GM23338 (cell line): ENCODE measurements at regions not wholly inside any gene's neighbourhood (a gene's known extent, or its start where the extent isn't known, plus 50 kb on each side); places are given as distances from the start of the nearest gene placed in this dataset.

Experiments used
- ATAC-seq: fragments of 200-7000 bp; cut with Tn5 transposase; 3 replicates; pipeline ENCODE4 v1.9.1; 2020
- DNase-seq: peaks from one replicate; pipeline ENCODE4 v3.0.0-alpha.2; 2015; ENCODE audit warnings: low spot score
- H2AFZ ChIP-seq: fragments of 200-600 bp; sonication (generic); 2 replicates; pipeline ENCODE4 v1.8.0; 2016; ENCODE audit warnings: antibody characterized with exemption, mild to moderate bottlenecking, moderate library complexity
- H3F3A ChIP-seq: fragments of 200-600 bp; sonication (generic); replicated peaks from 2 replicates; pipeline ENCODE4 v1.8.0; 2017; ENCODE audit warnings: antibody characterized with exemption, mixed run types, low read depth
- H3K27ac ChIP-seq: fragments of 200-600 bp; sonication (generic); 2 replicates; pipeline ENCODE4 v1.6.1; 2016; ENCODE audit warnings: low read depth
- H3K27me3 ChIP-seq: fragments of 200-600 bp; sonication (generic); 2 replicates; pipeline ENCODE4 v1.8.0; 2016; ENCODE audit warnings: mild to moderate bottlenecking, mixed run types, moderate library complexity; ENCODE audit not compliant: insufficient read depth
- H3K36me3 ChIP-seq: fragments of 200-600 bp; sonication (generic); 2 replicates; pipeline ENCODE4 v1.8.0; 2016; ENCODE audit warnings: mild to moderate bottlenecking; ENCODE audit not compliant: insufficient read depth
- H3K4me1 ChIP-seq: fragments of 200-600 bp; sonication (generic); 2 replicates; pipeline ENCODE4 v1.8.0; 2016; ENCODE audit warnings: mild to moderate bottlenecking, moderate library complexity; ENCODE audit not compliant: insufficient read depth
- H3K4me2 ChIP-seq: fragments of 200-600 bp; sonication (generic); 2 replicates; pipeline ENCODE4 v1.7.1; 2017; ENCODE audit warnings: mixed run types
- H3K4me3 ChIP-seq: fragments of 200-600 bp; sonication (generic); 2 replicates; pipeline ENCODE4 v1.6.1; 2016; ENCODE audit warnings: mixed run types
- H3K79me2 ChIP-seq: fragments of 200-600 bp; sonication (generic); replicated peaks from 2 replicates; pipeline ENCODE4 v1.8.0; 2017; ENCODE audit warnings: mild to moderate bottlenecking; ENCODE audit not compliant: insufficient read depth
- H3K9me2 ChIP-seq: fragments of 200-600 bp; sonication (generic); 2 replicates; pipeline ENCODE4 v1.8.0; 2017; ENCODE audit not compliant: insufficient read depth
- H4K20me1 ChIP-seq: fragments of 200-600 bp; sonication (generic); replicated peaks from 2 replicates; pipeline ENCODE4 v1.8.0; 2017; ENCODE audit warnings: mild to moderate bottlenecking; ENCODE audit not compliant: insufficient read depth
- H3K27ac Mint-ChIP-seq: 2 replicates; pipeline ENCODE4 v1.8.0; 2020; ENCODE audit warnings: inconsistent platforms, mild to moderate bottlenecking, moderate library complexity, mixed read lengths
- H3K27me3 Mint-ChIP-seq: 3 replicates; pipeline ENCODE4 v1.8.0; 2022; ENCODE audit warnings: low read depth, mild to moderate bottlenecking, moderate library complexity, mixed read lengths, inconsistent platforms; ENCODE audit not compliant: insufficient read depth, poor library complexity
- H3K36me3 Mint-ChIP-seq: 3 replicates; pipeline ENCODE4 v1.8.0; 2021; ENCODE audit warnings: low read depth, mild to moderate bottlenecking, inconsistent platforms, moderate library complexity, mixed read lengths
- H3K4me1 Mint-ChIP-seq: 3 replicates; pipeline ENCODE4 v1.8.0; 2020; ENCODE audit warnings: mild to moderate bottlenecking, inconsistent platforms, mixed read lengths
- H3K4me3 Mint-ChIP-seq: 3 replicates; pipeline ENCODE4 v1.8.0; 2021; ENCODE audit warnings: moderate library complexity, mild to moderate bottlenecking, inconsistent platforms, mixed read lengths
- H3K9me3 Mint-ChIP-seq: 3 replicates; pipeline ENCODE4 v1.8.0; 2020; ENCODE audit warnings: moderate library complexity, mild to moderate bottlenecking, inconsistent platforms, mixed read lengths
- EZH2 ChIP-seq: fragments of 200-600 bp; sonication (generic); IDR thresholded peaks from one replicate; pipeline ENCODE4 v1.8.0; 2017; ENCODE audit warnings: antibody characterized with exemption, mild to moderate bottlenecking, low read depth; ENCODE audit not compliant: unreplicated experiment
- ZNF114 ChIP-seq: fragments of 250-450 bp; sonication (Bioruptor Pico); IDR thresholded peaks from 2 replicates; pipeline ENCODE4 v1.5.0; 2020; ENCODE audit warnings: mild to moderate bottlenecking, moderate library complexity
- TF ChIP-seq, protein P1 (sequence below): fragments of 250-450 bp; sonication (Bioruptor Pico); IDR thresholded peaks from 2 replicates; pipeline ENCODE4 v1.5.0; 2020; ENCODE audit warnings: mild to moderate bottlenecking, moderate library complexity
- TF ChIP-seq, protein P2 (sequence below): IDR thresholded peaks from 2 replicates; pipeline ENCODE4 v1.6.1; 2016; ENCODE audit warnings: antibody characterized with exemption
- TF ChIP-seq, protein P3 (sequence below): IDR thresholded peaks from one replicate; pipeline ENCODE4 v1.6.1; 2018; ENCODE audit warnings: antibody characterized with exemption; ENCODE audit not compliant: unreplicated experiment

DNA sequence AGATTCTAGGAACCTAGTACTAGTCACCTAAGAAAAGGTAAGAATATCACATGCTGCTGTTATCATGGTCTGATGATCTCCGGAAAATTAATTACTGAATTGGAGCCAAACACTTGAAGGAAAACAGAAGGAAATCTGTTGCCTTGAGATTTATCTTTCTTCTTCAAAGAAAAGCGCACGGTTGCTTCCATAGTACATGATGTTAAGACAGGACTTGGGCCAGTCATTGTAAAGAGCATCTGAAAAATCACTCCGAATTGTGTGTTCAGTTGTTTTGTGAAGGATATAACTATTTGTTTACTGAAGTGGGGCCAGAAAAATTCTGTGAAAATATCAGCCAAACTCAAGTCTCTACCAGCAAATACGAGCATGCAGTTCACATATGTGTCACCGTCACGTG, 134.9 kb upstream of the FOXN3 start:
- peaks cover 6% of the 10 kb centered on the region; the same call in 1 of the 2 replicates for H3F3A ChIP-seq
- H3K79me2 ChIP-seq = peaks cover 100% of the 10 kb centered on the region
- no peak for ATAC-seq
- H3K4me2 ChIP-seq = no peak overlapping the region
- no peaks in the 10 kb centered on the region for H3K9me2 ChIP-seq
- peaks cover 2% of the 10 kb centered on the region for H3K27me3 Mint-ChIP-seq
- no peak overlapping the region for H3K27ac Mint-ChIP-seq
- H2AFZ ChIP-seq = no peak overlapping the region
- no peaks in the 10 kb centered on the region for H3K27me3 ChIP-seq
- H3K4me3 ChIP-seq = no peak overlapping the region
- DNase-seq = no peak
- peaks cover 40% of the 10 kb centered on the region for H3K4me1 ChIP-seq
- peaks cover 7% of the 10 kb centered on the region; the same call in 2 of the 3 replicates for H3K36me3 Mint-ChIP-seq
- H3K27ac ChIP-seq = peak overlapping the region; percentile 42; the same call in 1 of the 2 replicates
- TF ChIP-seq, protein P1, sequence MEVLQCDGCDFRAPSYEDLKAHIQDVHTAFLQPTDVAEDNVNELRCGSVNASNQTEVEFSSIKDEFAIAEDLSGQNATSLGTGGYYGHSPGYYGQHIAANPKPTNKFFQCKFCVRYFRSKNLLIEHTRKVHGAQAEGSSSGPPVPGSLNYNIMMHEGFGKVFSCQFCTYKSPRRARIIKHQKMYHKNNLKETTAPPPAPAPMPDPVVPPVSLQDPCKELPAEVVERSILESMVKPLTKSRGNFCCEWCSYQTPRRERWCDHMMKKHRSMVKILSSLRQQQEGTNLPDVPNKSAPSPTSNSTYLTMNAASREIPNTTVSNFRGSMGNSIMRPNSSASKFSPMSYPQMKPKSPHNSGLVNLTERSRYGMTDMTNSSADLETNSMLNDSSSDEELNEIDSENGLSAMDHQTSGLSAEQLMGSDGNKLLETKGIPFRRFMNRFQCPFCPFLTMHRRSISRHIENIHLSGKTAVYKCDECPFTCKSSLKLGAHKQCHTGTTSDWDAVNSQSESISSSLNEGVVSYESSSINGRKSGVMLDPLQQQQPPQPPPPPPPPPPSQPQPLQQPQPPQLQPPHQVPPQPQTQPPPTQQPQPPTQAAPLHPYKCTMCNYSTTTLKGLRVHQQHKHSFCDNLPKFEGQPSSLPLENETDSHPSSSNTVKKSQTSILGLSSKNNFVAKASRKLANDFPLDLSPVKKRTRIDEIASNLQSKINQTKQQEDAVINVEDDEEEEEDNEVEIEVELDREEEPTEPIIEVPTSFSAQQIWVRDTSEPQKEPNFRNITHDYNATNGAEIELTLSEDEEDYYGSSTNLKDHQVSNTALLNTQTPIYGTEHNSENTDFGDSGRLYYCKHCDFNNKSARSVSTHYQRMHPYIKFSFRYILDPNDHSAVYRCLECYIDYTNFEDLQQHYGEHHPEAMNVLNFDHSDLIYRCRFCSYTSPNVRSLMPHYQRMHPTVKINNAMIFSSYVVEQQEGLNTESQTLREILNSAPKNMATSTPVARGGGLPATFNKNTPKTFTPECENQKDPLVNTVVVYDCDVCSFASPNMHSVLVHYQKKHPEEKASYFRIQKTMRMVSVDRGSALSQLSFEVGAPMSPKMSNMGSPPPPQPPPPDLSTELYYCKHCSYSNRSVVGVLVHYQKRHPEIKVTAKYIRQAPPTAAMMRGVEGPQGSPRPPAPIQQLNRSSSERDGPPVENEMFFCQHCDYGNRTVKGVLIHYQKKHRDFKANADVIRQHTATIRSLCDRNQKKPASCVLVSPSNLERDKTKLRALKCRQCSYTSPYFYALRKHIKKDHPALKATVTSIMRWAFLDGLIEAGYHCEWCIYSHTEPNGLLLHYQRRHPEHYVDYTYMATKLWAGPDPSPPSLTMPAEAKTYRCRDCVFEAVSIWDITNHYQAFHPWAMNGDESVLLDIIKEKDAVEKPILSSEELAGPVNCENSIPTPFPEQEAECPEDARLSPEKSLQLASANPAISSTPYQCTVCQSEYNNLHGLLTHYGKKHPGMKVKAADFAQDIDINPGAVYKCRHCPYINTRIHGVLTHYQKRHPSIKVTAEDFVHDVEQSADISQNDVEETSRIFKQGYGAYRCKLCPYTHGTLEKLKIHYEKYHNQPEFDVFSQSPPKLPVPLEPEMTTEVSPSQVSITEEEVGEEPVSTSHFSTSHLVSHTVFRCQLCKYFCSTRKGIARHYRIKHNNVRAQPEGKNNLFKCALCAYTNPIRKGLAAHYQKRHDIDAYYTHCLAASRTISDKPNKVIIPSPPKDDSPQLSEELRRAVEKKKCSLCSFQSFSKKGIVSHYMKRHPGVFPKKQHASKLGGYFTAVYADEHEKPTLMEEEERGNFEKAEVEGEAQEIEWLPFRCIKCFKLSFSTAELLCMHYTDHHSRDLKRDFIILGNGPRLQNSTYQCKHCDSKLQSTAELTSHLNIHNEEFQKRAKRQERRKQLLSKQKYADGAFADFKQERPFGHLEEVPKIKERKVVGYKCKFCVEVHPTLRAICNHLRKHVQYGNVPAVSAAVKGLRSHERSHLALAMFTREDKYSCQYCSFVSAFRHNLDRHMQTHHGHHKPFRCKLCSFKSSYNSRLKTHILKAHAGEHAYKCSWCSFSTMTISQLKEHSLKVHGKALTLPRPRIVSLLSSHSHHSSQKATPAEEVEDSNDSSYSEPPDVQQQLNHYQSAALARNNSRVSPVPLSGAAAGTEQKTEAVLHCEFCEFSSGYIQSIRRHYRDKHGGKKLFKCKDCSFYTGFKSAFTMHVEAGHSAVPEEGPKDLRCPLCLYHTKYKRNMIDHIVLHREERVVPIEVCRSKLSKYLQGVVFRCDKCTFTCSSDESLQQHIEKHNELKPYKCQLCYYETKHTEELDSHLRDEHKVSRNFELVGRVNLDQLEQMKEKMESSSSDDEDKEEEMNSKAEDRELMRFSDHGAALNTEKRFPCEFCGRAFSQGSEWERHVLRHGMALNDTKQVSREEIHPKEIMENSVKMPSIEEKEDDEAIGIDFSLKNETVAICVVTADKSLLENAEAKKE = no peak
- TF ChIP-seq, protein P2, sequence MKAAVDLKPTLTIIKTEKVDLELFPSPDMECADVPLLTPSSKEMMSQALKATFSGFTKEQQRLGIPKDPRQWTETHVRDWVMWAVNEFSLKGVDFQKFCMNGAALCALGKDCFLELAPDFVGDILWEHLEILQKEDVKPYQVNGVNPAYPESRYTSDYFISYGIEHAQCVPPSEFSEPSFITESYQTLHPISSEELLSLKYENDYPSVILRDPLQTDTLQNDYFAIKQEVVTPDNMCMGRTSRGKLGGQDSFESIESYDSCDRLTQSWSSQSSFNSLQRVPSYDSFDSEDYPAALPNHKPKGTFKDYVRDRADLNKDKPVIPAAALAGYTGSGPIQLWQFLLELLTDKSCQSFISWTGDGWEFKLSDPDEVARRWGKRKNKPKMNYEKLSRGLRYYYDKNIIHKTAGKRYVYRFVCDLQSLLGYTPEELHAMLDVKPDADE = no peak
- TF ChIP-seq EZH2 = no peak
- no peak for TF ChIP-seq ZNF114 (CRISPR knock-in tag)
- TF ChIP-seq, protein P3, sequence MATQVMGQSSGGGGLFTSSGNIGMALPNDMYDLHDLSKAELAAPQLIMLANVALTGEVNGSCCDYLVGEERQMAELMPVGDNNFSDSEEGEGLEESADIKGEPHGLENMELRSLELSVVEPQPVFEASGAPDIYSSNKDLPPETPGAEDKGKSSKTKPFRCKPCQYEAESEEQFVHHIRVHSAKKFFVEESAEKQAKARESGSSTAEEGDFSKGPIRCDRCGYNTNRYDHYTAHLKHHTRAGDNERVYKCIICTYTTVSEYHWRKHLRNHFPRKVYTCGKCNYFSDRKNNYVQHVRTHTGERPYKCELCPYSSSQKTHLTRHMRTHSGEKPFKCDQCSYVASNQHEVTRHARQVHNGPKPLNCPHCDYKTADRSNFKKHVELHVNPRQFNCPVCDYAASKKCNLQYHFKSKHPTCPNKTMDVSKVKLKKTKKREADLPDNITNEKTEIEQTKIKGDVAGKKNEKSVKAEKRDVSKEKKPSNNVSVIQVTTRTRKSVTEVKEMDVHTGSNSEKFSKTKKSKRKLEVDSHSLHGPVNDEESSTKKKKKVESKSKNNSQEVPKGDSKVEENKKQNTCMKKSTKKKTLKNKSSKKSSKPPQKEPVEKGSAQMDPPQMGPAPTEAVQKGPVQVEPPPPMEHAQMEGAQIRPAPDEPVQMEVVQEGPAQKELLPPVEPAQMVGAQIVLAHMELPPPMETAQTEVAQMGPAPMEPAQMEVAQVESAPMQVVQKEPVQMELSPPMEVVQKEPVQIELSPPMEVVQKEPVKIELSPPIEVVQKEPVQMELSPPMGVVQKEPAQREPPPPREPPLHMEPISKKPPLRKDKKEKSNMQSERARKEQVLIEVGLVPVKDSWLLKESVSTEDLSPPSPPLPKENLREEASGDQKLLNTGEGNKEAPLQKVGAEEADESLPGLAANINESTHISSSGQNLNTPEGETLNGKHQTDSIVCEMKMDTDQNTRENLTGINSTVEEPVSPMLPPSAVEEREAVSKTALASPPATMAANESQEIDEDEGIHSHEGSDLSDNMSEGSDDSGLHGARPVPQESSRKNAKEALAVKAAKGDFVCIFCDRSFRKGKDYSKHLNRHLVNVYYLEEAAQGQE = no peak
- no peaks in the 10 kb centered on the region; the same call in 1 of the 2 replicates for H4K20me1 ChIP-seq
- no peaks in the 10 kb centered on the region for H3K36me3 ChIP-seq
- no peak overlapping the region for H3K4me3 Mint-ChIP-seq
- H3K4me1 Mint-ChIP-seq = peaks cover 43% of the 10 kb centered on the region
- no peaks in the 10 kb centered on the region for H3K9me3 Mint-ChIP-seq
